OCI-LY1 (cell line): ENCODE measurements at regions not wholly inside any gene's neighbourhood (a gene's known extent, or its start where the extent isn't known, plus 50 kb on each side); places are given as distances from the start of the nearest gene placed in this dataset.

ENCODE experiments used
- EZH2 ChIP-seq: fragments of 200-600 bp; sonication (generic), shearing (Covaris generic); IDR thresholded peaks from 2 replicates; pipeline ENCODE4 v1.8.0; 2017; ENCODE audit warnings: borderline replicate concordance, mixed run types, mild to moderate bottlenecking, antibody characterized with exemption, low read length, moderate library complexity, mixed read lengths
- TF ChIP-seq, protein P1 (sequence below): fragments of 200-600 bp; sonication (generic), shearing (Covaris generic); IDR thresholded peaks from 2 replicates; pipeline ENCODE4 v1.5.1; 2017; ENCODE audit warnings: mild to moderate bottlenecking, antibody characterized with exemption, low read length, moderate library complexity, mixed read lengths

DNA sequence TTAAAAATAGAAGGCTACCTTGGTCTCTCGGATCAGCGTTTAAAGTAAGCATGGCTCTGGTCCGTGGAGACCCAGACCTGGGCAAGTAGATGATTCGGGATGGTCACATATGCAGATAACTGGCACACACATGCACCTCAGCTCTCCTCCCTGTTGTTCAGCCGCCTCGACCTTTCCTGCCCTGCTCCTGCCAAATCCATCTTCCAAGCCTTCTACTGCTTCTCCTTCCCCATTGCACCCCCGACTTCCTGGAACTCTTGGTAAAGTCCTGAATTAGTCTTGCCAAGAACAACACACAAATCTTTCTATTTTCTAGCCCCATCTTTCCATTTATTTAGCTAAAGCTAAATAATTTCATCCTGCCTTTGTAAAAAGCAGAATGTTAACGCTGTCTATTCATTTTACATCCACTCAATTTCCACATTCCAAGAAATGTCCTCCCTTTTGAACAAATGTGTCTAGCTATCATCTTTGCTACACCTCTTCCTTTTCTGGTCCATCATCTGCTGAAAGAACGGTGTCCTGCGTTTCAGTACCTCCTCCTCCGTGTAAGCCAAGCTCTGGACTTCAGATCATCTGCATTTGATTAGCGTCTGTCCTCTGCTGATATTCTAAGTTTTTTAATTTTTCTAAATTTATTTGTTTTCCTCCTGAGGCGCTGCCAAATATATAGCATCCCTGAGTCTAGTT, 92.5 kb downstream of the ZIC5 start:
- TF ChIP-seq, protein P1, sequence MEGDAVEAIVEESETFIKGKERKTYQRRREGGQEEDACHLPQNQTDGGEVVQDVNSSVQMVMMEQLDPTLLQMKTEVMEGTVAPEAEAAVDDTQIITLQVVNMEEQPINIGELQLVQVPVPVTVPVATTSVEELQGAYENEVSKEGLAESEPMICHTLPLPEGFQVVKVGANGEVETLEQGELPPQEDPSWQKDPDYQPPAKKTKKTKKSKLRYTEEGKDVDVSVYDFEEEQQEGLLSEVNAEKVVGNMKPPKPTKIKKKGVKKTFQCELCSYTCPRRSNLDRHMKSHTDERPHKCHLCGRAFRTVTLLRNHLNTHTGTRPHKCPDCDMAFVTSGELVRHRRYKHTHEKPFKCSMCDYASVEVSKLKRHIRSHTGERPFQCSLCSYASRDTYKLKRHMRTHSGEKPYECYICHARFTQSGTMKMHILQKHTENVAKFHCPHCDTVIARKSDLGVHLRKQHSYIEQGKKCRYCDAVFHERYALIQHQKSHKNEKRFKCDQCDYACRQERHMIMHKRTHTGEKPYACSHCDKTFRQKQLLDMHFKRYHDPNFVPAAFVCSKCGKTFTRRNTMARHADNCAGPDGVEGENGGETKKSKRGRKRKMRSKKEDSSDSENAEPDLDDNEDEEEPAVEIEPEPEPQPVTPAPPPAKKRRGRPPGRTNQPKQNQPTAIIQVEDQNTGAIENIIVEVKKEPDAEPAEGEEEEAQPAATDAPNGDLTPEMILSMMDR = no peak
- no peak for TF ChIP-seq EZH2
